Smooth muscle cell (in vitro differentiated cells): ENCODE measurements at regions not wholly inside any gene's neighbourhood (a gene's known extent, or its start where the extent isn't known, plus 50 kb on each side); places are given as distances from the start of the nearest gene placed in this dataset.
"Not testable (repeated sequence)": the region's sequence is repeated elsewhere in the genome, so short reads cannot be mapped to it uniquely, and the experiment has no call there.

Source experiments
- DNase-seq: peaks from one replicate; lab custom pipeline; 2025; ENCODE audit not compliant: unreplicated experiment; lab: John Stamatoyannopoulos, UW
- H2AFZ ChIP-seq: fragments of 200-600 bp; sonication (generic); 2 replicates; pipeline ENCODE4 v1.6.0; 2016; ENCODE audit warnings: antibody characterized with exemption, low read depth, mild to moderate bottlenecking
- H3F3A ChIP-seq: fragments of 200-600 bp; sonication (generic); 2 replicates; pipeline ENCODE4 v1.6.0; 2017; ENCODE audit warnings: antibody characterized with exemption, low read depth
- H3K27ac ChIP-seq: fragments of 200-600 bp; sonication (generic); 2 replicates; pipeline ENCODE4 v1.5.1; 2016; ENCODE audit warnings: low read depth, mild to moderate bottlenecking
- H3K27me3 ChIP-seq: fragments of 200-600 bp; sonication (generic); 2 replicates; pipeline ENCODE4 v1.6.1; 2016; ENCODE audit warnings: low read depth, mild to moderate bottlenecking
- H3K36me3 ChIP-seq: fragments of 200-600 bp; sonication (generic); 2 replicates; pipeline ENCODE4 v1.5.1; 2016; ENCODE audit warnings: low read depth
- H3K4me1 ChIP-seq: fragments of 200-600 bp; sonication (generic); 2 replicates; pipeline ENCODE4 v1.5.1; 2016; ENCODE audit warnings: low read depth
- H3K4me2 ChIP-seq: fragments of 200-600 bp; sonication (generic); 2 replicates; pipeline ENCODE4 v1.6.0; 2016; ENCODE audit warnings: mild to moderate bottlenecking
- H3K4me3 ChIP-seq: fragments of 200-600 bp; sonication (generic); 2 replicates; pipeline ENCODE4 v1.5.1; 2016; ENCODE audit warnings: mild to moderate bottlenecking
- H3K79me2 ChIP-seq: fragments of 200-600 bp; sonication (generic); 2 replicates; pipeline ENCODE4 v1.6.0; 2016; ENCODE audit warnings: low read depth, mild to moderate bottlenecking
- H3K9ac ChIP-seq: fragments of 200-600 bp; sonication (generic); 2 replicates; pipeline ENCODE4 v1.6.0; 2016; ENCODE audit warnings: low read depth
- H3K9me3 ChIP-seq: fragments of 200-600 bp; sonication (generic); replicated peaks from 2 replicates; pipeline ENCODE4 v1.5.1; 2016; ENCODE audit warnings: low read depth
- H4K20me1 ChIP-seq: fragments of 200-600 bp; sonication (generic); 2 replicates; pipeline ENCODE4 v1.6.0; 2016; ENCODE audit warnings: low read depth
- CTCF ChIP-seq: fragments of 200-600 bp; sonication (generic); IDR thresholded peaks from 2 replicates; pipeline ENCODE4 v1.5.1; 2017; ENCODE audit warnings: borderline replicate concordance, mild to moderate bottlenecking, antibody characterized with exemption; ENCODE audit not compliant: insufficient read depth, poor library complexity, severe bottlenecking
- WGBS: methylation state at CpG from one replicate; pipeline ENCODE4 v1.1.7; 2016; ENCODE audit warnings: low lambda C conversion rate; 5-methylcytosine and 5-hydroxymethylcytosine counted together

GRCh38 chr5:85647349-85648127 lies 970.2 kb upstream of the COX7C start:
- TF ChIP-seq CTCF: no peak
- Histone ChIP-seq H3K27ac (no peak overlapping the region), H3K4me2 (no peak overlapping the region), H3K4me3 (no peak overlapping the region), H3K9ac (no peak overlapping the region), H2AFZ (no peak overlapping the region), H3K9me3 (no peaks in the 10 kb centered on the region), H4K20me1 (no peaks in the 10 kb centered on the region), H3F3A (no peaks in the 10 kb centered on the region), H3K36me3 (no peaks in the 10 kb centered on the region), H3K4me1 (no peaks in the 10 kb centered on the region), H3K27me3 (no peaks in the 10 kb centered on the region), H3K79me2 (no peaks in the 10 kb centered on the region)
- WGBS: 93% methylated on average over 25 of the region's 25 CpGs
- DNase-seq: no peak

GRCh38 chr5:85648495-85648894 lies 969.2 kb upstream of the COX7C start:
- Histone ChIP-seq H3K4me3 (no peak overlapping the region), H3K79me2 (no peaks in the 10 kb centered on the region), H3K4me2 (no peak overlapping the region), H3K36me3 (no peaks in the 10 kb centered on the region), H3K9ac (no peak overlapping the region), H3K27ac (no peak overlapping the region), H3K27me3 (no peaks in the 10 kb centered on the region), H3F3A (no peaks in the 10 kb centered on the region), H2AFZ (no peak overlapping the region), H3K4me1 (no peaks in the 10 kb centered on the region), H3K9me3 (no peaks in the 10 kb centered on the region), H4K20me1 (no peaks in the 10 kb centered on the region)
- 91% methylated on average over 4 of the region's 4 CpGs for WGBS
- TF ChIP-seq CTCF: no peak
- no peak for DNase-seq

- H3K9me3 ChIP-seq: no peaks in the 10 kb centered on the region
- H3K4me1 ChIP-seq: no peaks in the 10 kb centered on the region
- no peaks in the 10 kb centered on the region for H3F3A ChIP-seq
- H2AFZ ChIP-seq: no peak overlapping the region
- no peak for TF ChIP-seq CTCF
- WGBS: 94% methylated on average over 1 of the region's 1 CpG
- H3K27me3 ChIP-seq: no peaks in the 10 kb centered on the region
- H3K9ac ChIP-seq: no peak overlapping the region
- DNase-seq: no peak
- no peak overlapping the region for H3K4me3 ChIP-seq
- no peaks in the 10 kb centered on the region for H3K36me3 ChIP-seq
- H3K4me2 ChIP-seq: no peak overlapping the region
- no peaks in the 10 kb centered on the region for H3K79me2 ChIP-seq
- no peaks in the 10 kb centered on the region for H4K20me1 ChIP-seq
- no peak overlapping the region for H3K27ac ChIP-seq
These were observed 966.0 kb upstream of the COX7C start for GRCh38 chr5:85651731-85652130.

GRCh38 chr5:85654144-85654543 lies 963.6 kb upstream of the COX7C start:
- H3K36me3 ChIP-seq, H3K4me1 ChIP-seq, H3F3A ChIP-seq, H4K20me1 ChIP-seq, H3K27me3 ChIP-seq, H3K79me2 ChIP-seq, H2AFZ ChIP-seq, DNase-seq, H3K27ac ChIP-seq, H3K4me2 ChIP-seq, H3K9ac ChIP-seq, H3K4me3 ChIP-seq, H3K9me3 ChIP-seq: not testable (repeated sequence)
- 89% methylated on average over 3 of the region's 3 CpGs for WGBS
